K562 (cell line): ENCODE measurements at regions not wholly inside any gene's neighbourhood (a gene's known extent, or its start where the extent isn't known, plus 50 kb on each side); places are given as distances from the start of the nearest gene placed in this dataset.

ENCODE experiments used
- BRD9 ChIP-seq: fragments of 450-650 bp; IDR thresholded peaks from 2 replicates; pipeline ENCODE4 v1.6.1; 2018; ENCODE audit warnings: low read depth; ENCODE audit not compliant: partially characterized antibody
- CHD7 ChIP-seq: fragments of 200-600 bp; sonication (generic); IDR thresholded peaks from one replicate; pipeline ENCODE4 v1.6.1; 2012; ENCODE audit warnings: mild to moderate bottlenecking, low read depth, low read length, inconsistent platforms
- CREM ChIP-seq: IDR thresholded peaks from 2 replicates; pipeline ENCODE4 v1.6.1; 2014; ENCODE audit warnings: antibody characterized with exemption, low read depth
- ZKSCAN1 ChIP-seq: fragments of 150-350 bp; IDR thresholded peaks from 2 replicates; pipeline ENCODE4 v1.6.1; 2016; ENCODE audit warnings: low read depth, low read length

- TF ChIP-seq CHD7 = no peak
- TF ChIP-seq ZKSCAN1 = no peak
- no peak for TF ChIP-seq CREM
- no peak for TF ChIP-seq BRD9
Measured at GRCh38 chr17:55961386-55961785, 191.9 kb upstream of the ANKFN1 start (continued).
